ENCODE measurements at regions not wholly inside any gene's neighbourhood (a gene's known extent, or its start where the extent isn't known, plus 50 kb on each side); places are given as distances from the start of the nearest gene placed in this dataset.
"Not testable (repeated sequence)": the region's sequence is repeated elsewhere in the genome, so short reads cannot be mapped to it uniquely, and the experiment has no call there.

- H3K36me3 ChIP-seq (ENCODE audit: control insufficient read depth, insufficient read depth, low read length); H3K27ac ChIP-seq (ENCODE audit: low read length); H3K4me3 ChIP-seq (ENCODE audit: low read depth in 2 of 2, low read length in 2 of 2); H3K27me3 ChIP-seq (ENCODE audit: control insufficient read depth, insufficient read depth, low read length); CTCF ChIA-PET; H3K4me1 ChIP-seq (ENCODE audit: control insufficient read depth, insufficient read depth, low read length); H3K9me3 ChIP-seq (ENCODE audit: control insufficient read depth, insufficient read depth, low read depth, low read length); BruUV-seq (replicated peaks); intact Hi-C loops (cut with micrococcal nuclease; ENCODE audit: unreplicated experiment); POLR2A ChIA-PET; DNase-seq (ENCODE audit: low read depth, low spot score); ATAC-seq; in situ Hi-C loops (cut with HindIII; ENCODE audit: low pct_unique_long_range_greater_than_20kb, low sequenced_read_pairs): not testable (repeated sequence)
Observed at GRCh38 chr2:90355546-90355945, 1664.1 kb downstream of the RPIA start.

- H3K36me3 ChIP-seq (ENCODE audit: control insufficient read depth, insufficient read depth, low read length); intact Hi-C loops (cut with micrococcal nuclease; ENCODE audit: unreplicated experiment); H3K4me1 ChIP-seq (ENCODE audit: control insufficient read depth, insufficient read depth, low read length); H3K27me3 ChIP-seq (ENCODE audit: control insufficient read depth, insufficient read depth, low read length); ATAC-seq; H3K4me3 ChIP-seq (ENCODE audit: low read depth in 2 of 2, low read length in 2 of 2); BruUV-seq (replicated peaks); POLR2A ChIA-PET; H3K9me3 ChIP-seq (ENCODE audit: control insufficient read depth, insufficient read depth, low read depth, low read length); in situ Hi-C loops (cut with HindIII; ENCODE audit: low pct_unique_long_range_greater_than_20kb, low sequenced_read_pairs); CTCF ChIA-PET; H3K27ac ChIP-seq (ENCODE audit: low read length); DNase-seq (ENCODE audit: low read depth, low spot score): not testable (repeated sequence)
Observed at GRCh38 chr2:90359344-90359743, 1667.9 kb downstream of the RPIA start.

- H3K4me1 ChIP-seq (ENCODE audit: control insufficient read depth, insufficient read depth, low read length); H3K9me3 ChIP-seq (ENCODE audit: control insufficient read depth, insufficient read depth, low read depth, low read length); H3K4me3 ChIP-seq (ENCODE audit: low read depth in 2 of 2, low read length in 2 of 2); H3K27ac ChIP-seq (ENCODE audit: low read length); intact Hi-C loops (cut with micrococcal nuclease; ENCODE audit: unreplicated experiment); CTCF ChIA-PET; DNase-seq (ENCODE audit: low read depth, low spot score); ATAC-seq; POLR2A ChIA-PET; in situ Hi-C loops (cut with HindIII; ENCODE audit: low pct_unique_long_range_greater_than_20kb, low sequenced_read_pairs); BruUV-seq (replicated peaks); H3K27me3 ChIP-seq (ENCODE audit: control insufficient read depth, insufficient read depth, low read length); H3K36me3 ChIP-seq (ENCODE audit: control insufficient read depth, insufficient read depth, low read length): not testable (repeated sequence)
Observed at GRCh38 chr2:90359887-90360730, 1668.6 kb downstream of the RPIA start.

GRCh38 chr2:90360731-90361035, 1669.2 kb downstream of the RPIA start:
- H3K27ac ChIP-seq (ENCODE audit: low read length); ATAC-seq; H3K4me1 ChIP-seq (ENCODE audit: control insufficient read depth, insufficient read depth, low read length); intact Hi-C loops (cut with micrococcal nuclease; ENCODE audit: unreplicated experiment); BruUV-seq (replicated peaks); in situ Hi-C loops (cut with HindIII; ENCODE audit: low pct_unique_long_range_greater_than_20kb, low sequenced_read_pairs); H3K36me3 ChIP-seq (ENCODE audit: control insufficient read depth, insufficient read depth, low read length); H3K4me3 ChIP-seq (ENCODE audit: low read depth in 2 of 2, low read length in 2 of 2); H3K9me3 ChIP-seq (ENCODE audit: control insufficient read depth, insufficient read depth, low read depth, low read length); POLR2A ChIA-PET; DNase-seq (ENCODE audit: low read depth, low spot score); H3K27me3 ChIP-seq (ENCODE audit: control insufficient read depth, insufficient read depth, low read length); CTCF ChIA-PET: not testable (repeated sequence)

Measured in Panc1 (cell line).